ENCODE measurements at regions not wholly inside any gene's neighbourhood (a gene's known extent, or its start where the extent isn't known, plus 50 kb on each side); places are given as distances from the start of the nearest gene placed in this dataset.
"Not testable (repeated sequence)": the region's sequence is repeated elsewhere in the genome, so short reads cannot be mapped to it uniquely, and the experiment has no call there.

DNA sequence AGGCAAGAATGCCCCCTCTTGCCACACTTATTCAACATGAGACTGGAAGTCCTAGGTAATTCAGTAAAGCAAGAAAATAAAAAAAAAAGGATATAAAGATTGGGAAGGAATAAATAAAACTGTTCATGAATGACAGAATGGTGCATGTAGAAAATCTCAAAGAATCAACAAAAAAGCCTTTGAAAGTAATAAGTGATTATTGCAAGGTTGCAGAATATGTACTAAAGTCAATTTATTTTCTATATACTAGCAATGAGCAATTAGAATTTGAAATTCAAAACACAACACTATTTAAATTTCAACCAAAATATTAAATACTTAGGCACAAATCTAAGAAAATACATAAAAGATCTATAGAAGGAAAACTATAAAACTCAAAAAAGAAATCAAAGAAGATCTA is 58.6 kb downstream of the MAGEA10 start:
- ATAC-seq (no peak), DNase-seq (ENCODE audit: low spot score) (no peak)

DNA sequence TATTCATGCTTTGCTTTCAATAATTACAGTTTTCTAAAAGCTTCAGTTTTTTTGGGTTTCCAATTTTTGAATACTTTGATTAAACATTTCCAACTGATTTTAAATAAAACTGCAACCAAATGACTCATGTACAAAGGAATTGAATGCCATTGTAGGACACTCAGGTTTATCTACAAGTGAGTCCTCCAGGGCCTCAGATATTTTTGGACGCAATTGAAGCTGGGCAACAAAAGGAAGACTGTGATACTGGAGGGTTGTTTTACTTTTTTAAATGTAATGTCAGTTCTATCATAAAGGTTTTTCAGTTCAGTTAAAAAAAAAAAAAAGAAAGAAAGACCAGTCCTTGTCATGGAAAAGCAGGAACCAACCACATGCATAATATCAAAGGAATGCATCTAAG is 64.2 kb downstream of the MAGEA10 start:
- DNase-seq (ENCODE audit: low spot score) (no peak), ATAC-seq (no peak)

DNA sequence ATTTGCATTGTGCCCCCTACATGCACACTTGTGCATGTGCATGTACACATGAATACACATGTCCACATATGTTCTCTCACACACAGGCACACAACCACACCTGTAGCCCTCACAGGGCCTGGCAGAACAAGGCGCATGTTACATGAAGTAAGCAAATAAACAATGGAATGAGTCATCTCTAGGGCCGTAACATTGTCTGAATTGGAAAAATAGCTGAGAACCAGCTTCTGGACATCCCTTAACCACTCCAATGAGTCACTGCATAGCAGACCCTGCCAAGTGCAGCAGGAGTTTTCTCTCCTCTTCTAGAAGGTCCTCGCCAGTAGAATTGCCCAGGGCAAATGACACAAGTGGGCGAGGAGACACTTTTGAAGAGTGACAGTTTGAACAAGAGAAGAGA is 66.1 kb downstream of the MAGEA10 start:
- ATAC-seq (no peak), DNase-seq (ENCODE audit: low spot score) (no peak)

DNA sequence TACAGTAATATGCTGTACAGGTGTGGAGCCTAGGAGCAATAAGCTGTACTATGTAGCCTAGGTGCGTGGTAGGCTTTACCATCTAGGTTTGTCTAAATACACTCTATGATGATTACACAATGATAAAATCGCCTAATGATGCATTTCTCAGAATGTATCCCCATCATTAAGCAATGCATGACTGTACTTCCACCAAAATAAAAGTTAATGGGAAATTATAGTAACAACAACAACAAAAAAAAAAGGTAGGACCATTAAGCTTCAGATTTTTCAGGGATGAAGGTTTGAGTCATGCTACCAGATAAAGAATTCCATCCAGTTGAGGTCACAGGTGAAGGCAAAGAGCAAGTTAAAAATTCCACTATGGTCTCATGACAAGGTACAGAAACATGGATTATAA is 68.2 kb downstream of the MAGEA10 start:
- DNase-seq (ENCODE audit: low spot score) = no peak
- no peak for ATAC-seq

DNA sequence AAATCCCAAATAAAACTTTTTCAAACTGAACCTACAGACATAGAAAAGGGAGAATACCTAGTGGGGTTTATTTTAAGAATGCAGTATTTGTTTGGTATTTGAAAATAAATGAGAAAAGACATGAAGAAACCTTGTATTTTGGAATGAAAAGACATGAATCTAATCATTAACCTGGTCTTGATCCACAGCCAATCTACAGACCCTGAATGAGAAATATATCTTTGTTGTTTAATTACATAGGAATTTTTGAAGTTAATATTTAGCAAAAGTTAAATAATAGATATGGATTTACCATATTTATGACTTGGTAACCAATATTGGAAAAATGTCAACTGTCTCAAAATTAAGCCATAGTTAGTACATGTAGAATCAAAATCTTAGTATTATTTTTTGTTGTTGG is 76.8 kb downstream of the MAGEA10 start:
- DNase-seq (ENCODE audit: low spot score) (no peak), ATAC-seq (no peak)

DNA sequence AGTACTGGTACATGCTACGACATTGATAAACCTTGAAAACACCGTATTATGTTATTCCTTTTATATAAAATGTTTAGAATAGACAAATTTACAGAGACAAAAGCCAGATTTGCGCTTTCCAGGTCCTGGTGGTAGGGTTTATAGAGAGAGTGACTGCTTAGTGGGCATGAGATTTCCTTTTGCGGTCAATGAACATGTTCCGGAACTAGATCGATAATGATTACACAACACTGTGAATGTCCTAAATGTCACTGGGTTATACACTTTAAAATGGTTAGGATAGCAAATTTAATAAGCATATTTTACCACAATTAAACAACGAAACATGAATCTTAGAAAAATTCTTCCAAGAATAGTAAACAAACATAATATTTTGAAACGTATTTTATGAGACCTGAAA is 77.3 kb downstream of the MAGEA10 start:
- peak; percentile 71 for ATAC-seq

DNA sequence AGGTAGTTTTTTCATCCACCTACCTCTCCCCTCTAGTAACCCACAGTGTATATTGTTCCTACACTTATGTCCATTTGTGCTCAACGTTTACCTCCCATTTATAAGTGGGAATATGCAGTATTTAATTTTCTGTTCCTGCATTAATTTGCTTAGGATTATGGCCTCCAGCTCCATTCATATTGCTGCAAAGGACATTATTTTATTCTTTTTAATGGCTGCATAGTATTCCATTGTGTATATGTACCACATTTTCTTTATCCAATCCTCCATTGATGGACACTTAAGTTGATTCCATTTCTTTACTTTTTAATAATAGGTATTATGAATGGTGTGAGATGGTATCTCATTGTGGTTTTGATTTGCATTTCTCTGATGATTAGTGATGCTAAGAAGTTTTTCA is 76.1 kb upstream of the GABRE start:
- DNase-seq (ENCODE audit: low spot score); ATAC-seq: not testable (repeated sequence)

More for the DNA sequence above, 77.3 kb downstream of the MAGEA10 start:
- no peak for DNase-seq (ENCODE audit: low spot score)

DNA sequence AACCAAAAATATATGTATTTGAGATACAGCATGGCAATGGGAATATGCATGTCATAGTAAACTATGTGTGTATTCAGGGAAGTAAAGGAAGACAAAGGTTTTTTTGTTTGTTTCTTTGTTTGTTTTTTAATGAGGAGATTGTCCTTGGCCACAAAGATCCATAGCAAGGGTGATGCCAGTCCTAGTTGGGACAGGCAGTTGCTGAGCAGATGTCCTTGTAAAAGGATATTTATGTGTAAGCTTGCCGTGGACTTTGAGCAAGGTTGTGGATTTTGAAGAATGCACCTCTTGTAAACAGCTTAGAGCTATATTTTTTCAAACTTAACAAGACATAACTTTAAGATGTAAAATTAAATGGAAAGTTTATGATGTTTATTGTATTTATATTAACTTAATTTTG is 69.9 kb upstream of the GABRE start:
- no peak for DNase-seq (ENCODE audit: low spot score)
- ATAC-seq = no peak

DNA sequence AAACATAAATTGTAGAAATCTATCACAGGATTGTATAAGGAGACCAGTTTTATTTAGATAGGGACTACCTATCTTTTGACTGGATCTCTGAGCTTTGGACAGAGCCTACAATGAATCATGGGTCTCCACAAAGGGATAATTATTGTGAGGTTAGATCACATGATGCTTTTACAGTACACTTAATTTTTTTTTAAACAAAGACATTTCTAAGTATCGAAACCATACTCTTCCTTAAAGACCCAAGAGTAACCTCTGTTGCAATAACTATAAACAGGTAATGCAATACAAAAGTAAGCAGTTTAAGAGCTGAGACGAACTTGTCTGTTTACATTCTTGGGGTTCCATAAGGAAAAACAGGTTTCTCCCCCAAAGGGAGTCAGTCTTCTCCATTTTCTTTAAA is 64.3 kb upstream of the GABRE start:
- no peak for ATAC-seq
- DNase-seq (ENCODE audit: low spot score) = no peak

DNA sequence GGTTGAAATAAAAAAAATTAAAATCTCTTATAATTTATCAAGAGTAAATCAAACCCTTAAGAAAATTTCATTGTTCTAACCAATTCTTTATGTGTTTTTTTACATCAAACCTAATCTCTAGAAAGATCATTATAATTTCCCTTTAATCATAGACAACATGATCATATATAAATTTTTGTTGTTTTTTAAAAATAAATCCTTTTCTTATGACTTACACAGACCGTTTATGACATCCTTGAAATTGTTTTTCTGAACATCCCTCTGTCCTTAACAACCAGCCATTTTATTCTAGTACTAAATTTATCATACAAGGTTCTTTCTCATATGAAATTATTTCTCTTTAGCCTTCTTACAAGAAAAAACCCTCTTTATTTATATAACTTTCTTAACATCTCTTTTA is 62.7 kb upstream of the GABRE start:
- no peak for DNase-seq (ENCODE audit: low spot score)
- no peak for ATAC-seq

DNA sequence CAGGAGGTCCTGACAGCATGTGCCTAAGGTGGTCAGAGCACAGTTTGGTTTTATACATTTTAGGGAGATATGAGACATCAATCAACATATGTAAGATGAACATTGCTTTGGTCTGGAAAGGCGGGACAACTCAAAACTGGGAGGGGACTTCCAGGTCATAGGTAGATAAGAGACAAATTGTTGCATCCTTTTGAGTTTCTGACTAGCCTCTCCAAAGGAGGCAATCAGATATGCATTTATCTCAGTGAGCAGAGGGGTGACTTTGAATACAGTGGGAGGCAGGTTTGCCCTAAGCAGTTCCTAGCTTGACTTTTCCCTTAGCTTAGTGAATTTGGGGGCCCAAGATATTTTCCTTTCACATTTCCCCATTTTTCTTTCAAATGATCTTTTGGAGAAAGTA is 56.9 kb upstream of the GABRE start:
- not testable (repeated sequence) for ATAC-seq; DNase-seq (ENCODE audit: low spot score)

DNA sequence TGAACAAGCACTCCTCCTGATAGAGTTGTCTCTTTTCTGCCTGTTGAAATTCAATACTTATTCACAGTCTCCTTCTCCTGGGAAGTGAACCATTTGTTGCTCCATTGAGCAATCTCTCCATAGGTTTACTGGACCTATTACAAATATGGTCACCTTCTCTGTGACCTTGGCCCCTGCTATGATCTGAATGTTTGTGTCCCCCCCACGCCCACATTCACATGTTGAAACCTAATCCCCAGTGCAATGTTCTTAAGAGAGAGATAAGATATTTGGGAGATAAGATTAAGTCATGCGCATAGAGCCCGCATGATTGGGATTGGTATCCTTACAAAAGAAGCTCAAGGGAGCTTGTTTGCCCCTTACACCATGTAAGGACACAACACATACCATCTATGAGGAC is 54.1 kb upstream of the GABRE start:
- DNase-seq (ENCODE audit: low spot score) = no peak
- no peak for ATAC-seq

DNA sequence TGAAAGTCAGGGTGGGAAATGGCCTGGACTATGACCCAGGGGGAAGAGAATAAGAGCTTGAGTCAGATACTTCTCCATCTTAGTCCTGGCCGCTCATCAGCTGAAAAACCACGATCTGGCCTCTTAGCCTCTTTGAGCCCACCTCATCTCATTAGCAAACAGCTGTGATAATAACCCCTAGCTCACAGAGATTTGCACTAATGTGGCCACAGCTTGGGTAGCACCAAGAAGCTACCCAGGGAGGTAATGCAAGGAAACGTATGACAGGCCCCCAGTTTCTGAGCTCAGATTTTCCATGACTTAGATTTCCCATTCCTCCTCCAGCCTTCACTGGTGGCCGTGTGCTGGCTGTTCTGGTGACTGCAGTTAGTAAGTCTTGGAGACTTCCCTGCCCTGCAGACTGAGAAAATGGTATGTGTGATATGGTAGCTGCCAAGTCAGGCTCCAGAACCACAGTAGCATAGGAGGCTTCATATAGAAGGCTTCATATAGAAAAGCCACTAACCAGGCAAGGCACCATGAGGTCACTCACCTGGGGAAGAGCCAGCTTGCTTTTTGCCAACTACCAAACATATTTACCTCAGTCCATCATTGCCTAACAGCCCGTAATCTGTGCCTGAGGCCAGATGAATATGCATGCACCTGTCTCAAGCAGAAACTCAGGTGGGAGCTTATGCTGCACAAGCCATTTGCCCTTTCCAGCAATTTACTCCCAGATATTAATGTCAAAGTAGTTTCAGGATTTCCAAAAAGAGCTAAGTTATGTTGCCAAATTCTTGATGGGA is 51.4 kb upstream of the GABRE start:
- ATAC-seq = peak; percentile 84
- peak; percentile 45 for DNase-seq (ENCODE audit: low spot score)

DNA sequence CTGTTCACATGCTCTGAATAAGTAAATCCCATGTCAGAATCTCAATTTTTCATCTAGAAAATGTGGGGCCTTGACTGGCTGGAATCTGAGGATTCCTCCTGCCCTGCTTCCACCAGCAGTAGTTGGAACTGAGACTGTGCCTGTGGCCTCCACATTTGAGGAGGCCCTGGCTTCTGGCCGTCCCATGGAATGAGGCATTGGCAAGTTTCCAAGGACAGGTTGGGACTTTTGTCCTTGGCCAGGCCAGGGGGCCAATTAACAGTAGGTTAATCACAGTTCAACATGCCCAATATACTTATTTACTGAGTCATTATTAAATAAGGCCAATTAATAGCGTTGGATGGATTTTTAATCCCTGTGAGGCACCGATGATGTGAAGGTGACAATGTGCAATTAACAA is 50.2 kb upstream of the GABRE start:
- ATAC-seq = peak; percentile 49
- peak; percentile 45 for DNase-seq (ENCODE audit: low spot score)
